Keratinocyte (primary cell): ENCODE measurements at regions not wholly inside any gene's neighbourhood (a gene's known extent, or its start where the extent isn't known, plus 50 kb on each side); places are given as distances from the start of the nearest gene placed in this dataset.

Experiments used
- EZH2 ChIP-seq: IDR thresholded peaks from one replicate; pipeline ENCODE4 v1.6.1; 2012; ENCODE audit warnings: inconsistent platforms, mild to moderate bottlenecking, low read length, moderate library complexity
- TF ChIP-seq, protein P1 (sequence below), 3 experiments: IDR thresholded peaks in 1 of 3; conservative IDR thresholded peaks in 1 of 3; optimal IDR thresholded peaks in 1 of 3; 2 replicates in 2 of 3; 3 replicates in 1 of 3; pipeline versions ENCODE3 to v1.5.1; 2011; ENCODE audit warnings: low read length in 3 of 3, mild to moderate bottlenecking in 3 of 3, moderate library complexity in 2 of 3, control low read depth in 1 of 3, inconsistent platforms in 1 of 3; ENCODE audit not compliant: insufficient read depth in 2 of 3; ENCODE audit errors: extremely low read depth in 1 of 3

- TF ChIP-seq, protein P1, sequence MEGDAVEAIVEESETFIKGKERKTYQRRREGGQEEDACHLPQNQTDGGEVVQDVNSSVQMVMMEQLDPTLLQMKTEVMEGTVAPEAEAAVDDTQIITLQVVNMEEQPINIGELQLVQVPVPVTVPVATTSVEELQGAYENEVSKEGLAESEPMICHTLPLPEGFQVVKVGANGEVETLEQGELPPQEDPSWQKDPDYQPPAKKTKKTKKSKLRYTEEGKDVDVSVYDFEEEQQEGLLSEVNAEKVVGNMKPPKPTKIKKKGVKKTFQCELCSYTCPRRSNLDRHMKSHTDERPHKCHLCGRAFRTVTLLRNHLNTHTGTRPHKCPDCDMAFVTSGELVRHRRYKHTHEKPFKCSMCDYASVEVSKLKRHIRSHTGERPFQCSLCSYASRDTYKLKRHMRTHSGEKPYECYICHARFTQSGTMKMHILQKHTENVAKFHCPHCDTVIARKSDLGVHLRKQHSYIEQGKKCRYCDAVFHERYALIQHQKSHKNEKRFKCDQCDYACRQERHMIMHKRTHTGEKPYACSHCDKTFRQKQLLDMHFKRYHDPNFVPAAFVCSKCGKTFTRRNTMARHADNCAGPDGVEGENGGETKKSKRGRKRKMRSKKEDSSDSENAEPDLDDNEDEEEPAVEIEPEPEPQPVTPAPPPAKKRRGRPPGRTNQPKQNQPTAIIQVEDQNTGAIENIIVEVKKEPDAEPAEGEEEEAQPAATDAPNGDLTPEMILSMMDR (optimal IDR thresholded peaks at IDR 0.05 in 1 of 3, IDR thresholded peaks at IDR 0.05 in 1 of 3, conservative IDR thresholded peaks at IDR 0.05 in 1 of 3; ENCODE audit: extremely low read depth in 1 of 3, insufficient read depth in 2 of 3, low read length in 3 of 3), result no peak
- no peak for TF ChIP-seq EZH2
Observed at GRCh38 chr12:114848666-114849065, 164.7 kb upstream of the TBX3 start.
